COR-L47 (cell line): ENCODE measurements at regions not wholly inside any gene's neighbourhood (a gene's known extent, or its start where the extent isn't known, plus 50 kb on each side); places are given as distances from the start of the nearest gene placed in this dataset.
"Not testable (repeated sequence)": the region's sequence is repeated elsewhere in the genome, so short reads cannot be mapped to it uniquely, and the experiment has no call there.

Experiments
- DNase-seq: peaks from one replicate; lab custom pipeline; 2025; lab: John Stamatoyannopoulos, UW

GRCh38 chr2:20130821-20131645, 79.6 kb upstream of the LAPTM4A start:
- no peak for DNase-seq

GRCh38 chr2:20130160-20130560, 78.7 kb upstream of the LAPTM4A start:
- no peak for DNase-seq

GRCh38 chr2:20129331-20130159, 78.1 kb upstream of the LAPTM4A start:
- DNase-seq, result peak; percentile 24

- no peak for DNase-seq
These were observed 77.3 kb upstream of the LAPTM4A start for GRCh38 chr2:20128506-20129330.

GRCh38 chr2:20126469-20126868, 75.0 kb upstream of the LAPTM4A start:
- no peak for DNase-seq

GRCh38 chr2:20126040-20126439, 74.6 kb upstream of the LAPTM4A start:
- no peak for DNase-seq

- DNase-seq, result no peak
These were observed 74.2 kb upstream of the LAPTM4A start for GRCh38 chr2:20125616-20126015.

- no peak for DNase-seq
These were observed 73.7 kb upstream of the LAPTM4A start for GRCh38 chr2:20125164-20125563.

- DNase-seq, result no peak
These were observed 72.6 kb upstream of the LAPTM4A start for GRCh38 chr2:20123871-20124594.

GRCh38 chr2:20122864-20123263, 71.4 kb upstream of the LAPTM4A start:
- DNase-seq, result no peak

- DNase-seq, result no peak
These were observed 69.4 kb upstream of the LAPTM4A start for GRCh38 chr2:20120569-20121416.

GRCh38 chr2:20118051-20118450, 66.6 kb upstream of the LAPTM4A start:
- DNase-seq, result no peak

GRCh38 chr2:20115902-20116301, 64.5 kb upstream of the LAPTM4A start:
- DNase-seq, result no peak

- DNase-seq, result no peak
These were observed 63.9 kb upstream of the LAPTM4A start for GRCh38 chr2:20115374-20115773.

- DNase-seq, result no peak
These were observed 62.8 kb upstream of the LAPTM4A start for GRCh38 chr2:20113986-20114938.

- DNase-seq, result no peak
These were observed 61.8 kb upstream of the LAPTM4A start for GRCh38 chr2:20113004-20113796.

- not testable (repeated sequence) for DNase-seq
These were observed 60.9 kb upstream of the LAPTM4A start for GRCh38 chr2:20112361-20112760.

GRCh38 chr2:20111311-20112131, 60.1 kb upstream of the LAPTM4A start:
- no peak for DNase-seq
